IPS DF 6.9 (cell line): ENCODE measurements at regions not wholly inside any gene's neighbourhood (a gene's known extent, or its start where the extent isn't known, plus 50 kb on each side); places are given as distances from the start of the nearest gene placed in this dataset.

Source experiments
- DNase-seq: peaks from one replicate; pipeline ENCODE4 v3.0.0-alpha.2; 2013; ENCODE audit warnings: low read depth, low spot score
- H3K27ac ChIP-seq: one replicate; pipeline ENCODE4 v1.5.1; 2013; ENCODE audit warnings: low read length, control low read depth
- H3K27me3 ChIP-seq: 2 replicates; pipeline ENCODE4 v1.6.1; 2013; ENCODE audit warnings: mild to moderate bottlenecking, low read length; ENCODE audit not compliant: control insufficient read depth, insufficient read depth
- H3K36me3 ChIP-seq: 2 replicates; pipeline ENCODE4 v1.6.1; 2013; ENCODE audit warnings: low read length; ENCODE audit not compliant: control insufficient read depth, insufficient read depth
- H3K4me1 ChIP-seq: 2 replicates; pipeline ENCODE4 v1.6.1; 2013; ENCODE audit warnings: low read length; ENCODE audit not compliant: control insufficient read depth, insufficient read depth
- H3K4me3 ChIP-seq: 2 replicates; pipeline ENCODE4 v1.5.1; 2013; ENCODE audit warnings: mild to moderate bottlenecking, low read length
- H3K9me3 ChIP-seq: 2 replicates; pipeline ENCODE4 v1.6.1; 2013; ENCODE audit warnings: low read length, inconsistent platforms; ENCODE audit not compliant: control insufficient read depth, insufficient read depth
- WGBS: extraction: QIAGEN DNeasy Blood & Tissue Kit; methylation state at CpG from one replicate; pipeline ENCODE4 v1.1.7; 2013; ENCODE audit warnings: mixed read lengths, missing lambda C conversion rate; ENCODE audit not compliant: insufficient read length, insufficient coverage; 5-methylcytosine and 5-hydroxymethylcytosine counted together

GRCh38 chr5:12488161-12488560 lies 583.9 kb upstream of the CTNND2 start:
- Histone ChIP-seq H3K27me3 (no peaks in the 10 kb centered on the region), H3K4me1 (no peaks in the 10 kb centered on the region), H3K9me3 (no peaks in the 10 kb centered on the region), H3K36me3 (no peaks in the 10 kb centered on the region), H3K4me3 (no peak overlapping the region), H3K27ac (no peak overlapping the region)
- no peak for DNase-seq
- WGBS: no CpG with 5 or more reads among the region's 3 CpGs

GRCh38 chr5:12480487-12480886 lies 576.2 kb upstream of the CTNND2 start:
- H3K27me3 ChIP-seq: no peaks in the 10 kb centered on the region
- no peaks in the 10 kb centered on the region for H3K36me3 ChIP-seq
- no peaks in the 10 kb centered on the region for H3K9me3 ChIP-seq
- H3K27ac ChIP-seq: no peak overlapping the region
- DNase-seq: no peak
- no CpG with 5 or more reads among the region's 3 CpGs for WGBS
- no peaks in the 10 kb centered on the region for H3K4me1 ChIP-seq
- no peak overlapping the region for H3K4me3 ChIP-seq

- Histone ChIP-seq H3K4me1 (no peaks in the 10 kb centered on the region), H3K9me3 (no peaks in the 10 kb centered on the region), H3K36me3 (no peaks in the 10 kb centered on the region), H3K27ac (no peak overlapping the region), H3K4me3 (no peak overlapping the region), H3K27me3 (no peaks in the 10 kb centered on the region)
- WGBS: no CpG with 5 or more reads among the region's 2 CpGs
- no peak for DNase-seq
These were observed 573.3 kb upstream of the CTNND2 start for GRCh38 chr5:12477554-12477953.

GRCh38 chr5:12467799-12468198 lies 563.6 kb upstream of the CTNND2 start:
- no peak overlapping the region for H3K4me3 ChIP-seq
- no peaks in the 10 kb centered on the region for H3K4me1 ChIP-seq
- no peaks in the 10 kb centered on the region for H3K27me3 ChIP-seq
- DNase-seq: no peak
- no peaks in the 10 kb centered on the region for H3K9me3 ChIP-seq
- H3K36me3 ChIP-seq: no peaks in the 10 kb centered on the region
- no CpG with 5 or more reads among the region's 4 CpGs for WGBS
- no peak overlapping the region for H3K27ac ChIP-seq

- H3K27ac ChIP-seq: no peak overlapping the region
- DNase-seq: no peak
- no peaks in the 10 kb centered on the region for H3K27me3 ChIP-seq
- no peaks in the 10 kb centered on the region for H3K4me1 ChIP-seq
- no peak overlapping the region for H3K4me3 ChIP-seq
- no CpG with 5 or more reads among the region's 8 CpGs for WGBS
- H3K9me3 ChIP-seq: no peaks in the 10 kb centered on the region
- no peaks in the 10 kb centered on the region; the same call in 1 of the 2 replicates for H3K36me3 ChIP-seq
These were observed 556.4 kb upstream of the CTNND2 start for GRCh38 chr5:12460493-12461261.

- Histone ChIP-seq H3K27me3 (no peaks in the 10 kb centered on the region), H3K27ac (no peak overlapping the region), H3K9me3 (no peaks in the 10 kb centered on the region), H3K36me3 (no peaks in the 10 kb centered on the region; the same call in 1 of the 2 replicates), H3K4me1 (no peaks in the 10 kb centered on the region), H3K4me3 (no peak overlapping the region)
- WGBS: no CpG with 5 or more reads among the region's 1 CpG
- DNase-seq: no peak
These were observed 555.1 kb upstream of the CTNND2 start for GRCh38 chr5:12459326-12459725.

- WGBS: no CpG with 5 or more reads among the region's 2 CpGs
- no peak overlapping the region for H3K4me3 ChIP-seq
- H3K27ac ChIP-seq: no peak overlapping the region
- H3K36me3 ChIP-seq: no peaks in the 10 kb centered on the region
- H3K4me1 ChIP-seq: no peaks in the 10 kb centered on the region
- H3K27me3 ChIP-seq: no peaks in the 10 kb centered on the region
- no peaks in the 10 kb centered on the region for H3K9me3 ChIP-seq
- no peak for DNase-seq
These were observed 514.8 kb upstream of the CTNND2 start for GRCh38 chr5:12419075-12419474.

- DNase-seq: no peak
- no peaks in the 10 kb centered on the region for H3K4me1 ChIP-seq
These were observed 509.3 kb upstream of the CTNND2 start for GRCh38 chr5:12413585-12413984.

GRCh38 chr5:12413075-12413474 lies 508.8 kb upstream of the CTNND2 start:
- Histone ChIP-seq H3K9me3 (no peaks in the 10 kb centered on the region), H3K27me3 (no peaks in the 10 kb centered on the region), H3K4me3 (no peak overlapping the region), H3K27ac (no peak overlapping the region), H3K36me3 (no peaks in the 10 kb centered on the region), H3K4me1 (no peaks in the 10 kb centered on the region)
- no peak for DNase-seq
- WGBS: no CpG with 5 or more reads among the region's 2 CpGs

More at GRCh38 chr5:12413585-12413984, 509.3 kb upstream of the CTNND2 start:
- H3K27ac ChIP-seq: no peak overlapping the region
- H3K9me3 ChIP-seq: no peaks in the 10 kb centered on the region
- no peaks in the 10 kb centered on the region for H3K27me3 ChIP-seq
- WGBS: no CpG with 5 or more reads among the region's 5 CpGs
- H3K36me3 ChIP-seq: no peaks in the 10 kb centered on the region
- H3K4me3 ChIP-seq: no peak overlapping the region

- Histone ChIP-seq H3K27ac (no peak overlapping the region), H3K4me3 (no peak overlapping the region), H3K9me3 (no peaks in the 10 kb centered on the region), H3K4me1 (no peaks in the 10 kb centered on the region), H3K27me3 (no peaks in the 10 kb centered on the region), H3K36me3 (no peaks in the 10 kb centered on the region)
- DNase-seq: no peak
- WGBS: no CpG with 5 or more reads among the region's 2 CpGs
These were observed 495.6 kb upstream of the CTNND2 start for GRCh38 chr5:12399868-12400267.

GRCh38 chr5:12392246-12392645 lies 488.0 kb upstream of the CTNND2 start:
- no CpG with 5 or more reads among the region's 1 CpG for WGBS
- no peaks in the 10 kb centered on the region for H3K4me1 ChIP-seq
- no peak overlapping the region for H3K27ac ChIP-seq
- H3K9me3 ChIP-seq: no peaks in the 10 kb centered on the region
- no peak for DNase-seq
- no peak overlapping the region for H3K4me3 ChIP-seq
- H3K27me3 ChIP-seq: no peaks in the 10 kb centered on the region
- no peaks in the 10 kb centered on the region for H3K36me3 ChIP-seq
